Trophoblast cell (in vitro differentiated cells and primary cell): ENCODE measurements at regions not wholly inside any gene's neighbourhood (a gene's known extent, or its start where the extent isn't known, plus 50 kb on each side); places are given as distances from the start of the nearest gene placed in this dataset.

Experiments used
- DNase-seq, 2 donors: peaks; one replicate each; pipeline ENCODE4 v3.0.0-alpha.2; 2016
- H2AFZ ChIP-seq: 2 replicates; pipeline ENCODE4 v1.6.1; 2013; ENCODE audit warnings: low read length, moderate library complexity, mild to moderate bottlenecking; ENCODE audit not compliant: insufficient read depth, poor library complexity
- H2AK5ac ChIP-seq: 2 replicates; pipeline ENCODE4 v1.6.1; 2013; ENCODE audit warnings: mild to moderate bottlenecking, low read length
- H2BK120ac ChIP-seq: 2 replicates; pipeline ENCODE4 v1.6.1; 2013; ENCODE audit warnings: low read length, mild to moderate bottlenecking, moderate library complexity; ENCODE audit not compliant: insufficient read depth, poor library complexity
- H2BK12ac ChIP-seq: 2 replicates; pipeline ENCODE4 v1.6.1; 2013; ENCODE audit warnings: mild to moderate bottlenecking, low read length, moderate library complexity
- H2BK5ac ChIP-seq: 2 replicates; pipeline ENCODE4 v1.6.1; 2013; ENCODE audit warnings: low read length, low read depth, moderate library complexity, mild to moderate bottlenecking; ENCODE audit not compliant: poor library complexity
- H3K14ac ChIP-seq: 2 replicates; pipeline ENCODE4 v1.6.1; 2013; ENCODE audit warnings: mild to moderate bottlenecking, low read length
- H3K18ac ChIP-seq: 2 replicates; pipeline ENCODE4 v1.6.1; 2013; ENCODE audit warnings: mild to moderate bottlenecking, low read length
- H3K23ac ChIP-seq: 2 replicates; pipeline ENCODE4 v1.6.1; 2013; ENCODE audit warnings: low read length
- H3K27ac ChIP-seq: 2 replicates; pipeline ENCODE4 v1.5.1; 2013; ENCODE audit warnings: low read depth, mild to moderate bottlenecking, inconsistent platforms, low read length, moderate library complexity
- H3K27me3 ChIP-seq: 2 replicates; pipeline ENCODE4 v1.6.1; 2013; ENCODE audit warnings: inconsistent platforms, mild to moderate bottlenecking, low read length, moderate library complexity; ENCODE audit not compliant: insufficient read depth
- H3K36me3 ChIP-seq, 2 experiments: 1 replicate in 1 of 2; 2 replicates in 1 of 2; pipeline ENCODE4 v1.6.1; 2013; ENCODE audit warnings: low read length in 2 of 2, mild to moderate bottlenecking in 2 of 2, moderate library complexity in 1 of 2; ENCODE audit not compliant: insufficient read depth in 2 of 2, control insufficient read depth in 1 of 2
- H3K4ac ChIP-seq: 2 replicates; pipeline ENCODE4 v1.6.1; 2013; ENCODE audit warnings: low read depth, mild to moderate bottlenecking, low read length, moderate library complexity
- H3K4me1 ChIP-seq, 2 experiments: 1 replicate in 1 of 2; 2 replicates in 1 of 2; pipeline ENCODE4 v1.6.1; 2013; ENCODE audit warnings: low read length in 2 of 2, mild to moderate bottlenecking in 2 of 2, moderate library complexity in 1 of 2; ENCODE audit not compliant: insufficient read depth in 2 of 2, control insufficient read depth in 1 of 2
- H3K4me2 ChIP-seq: 2 replicates; pipeline ENCODE4 v1.6.1; 2013; ENCODE audit warnings: inconsistent platforms, mild to moderate bottlenecking, low read length, moderate library complexity
- H3K4me3 ChIP-seq: 2 replicates; pipeline ENCODE4 v1.5.1; 2013; ENCODE audit warnings: mild to moderate bottlenecking, low read depth, low read length, inconsistent platforms
- H3K79me1 ChIP-seq: one replicate; pipeline ENCODE4 v1.6.1; 2013; ENCODE audit warnings: low read length
- H3K79me2 ChIP-seq: 2 replicates; pipeline ENCODE4 v1.6.1; 2013; ENCODE audit warnings: low read length, mild to moderate bottlenecking; ENCODE audit not compliant: control insufficient read depth, insufficient read depth, poor library complexity
- H3K9ac ChIP-seq: 2 replicates; pipeline ENCODE4 v1.6.1; 2013; ENCODE audit warnings: mild to moderate bottlenecking, low read length
- H3K9me3 ChIP-seq: 2 replicates; pipeline ENCODE4 v1.6.1; 2013; ENCODE audit warnings: low read depth, mild to moderate bottlenecking, control low read depth, inconsistent platforms, low read length; ENCODE audit not compliant: insufficient read depth
- H4K12ac ChIP-seq: 2 replicates; pipeline ENCODE4 v1.6.1; 2013; ENCODE audit warnings: low read depth, mild to moderate bottlenecking, low read length, moderate library complexity
- H4K8ac ChIP-seq: 2 replicates; pipeline ENCODE4 v1.6.1; 2013; ENCODE audit warnings: low read depth, mild to moderate bottlenecking, low read length, moderate library complexity
- H4K91ac ChIP-seq: one replicate; pipeline ENCODE4 v1.6.1; 2013; ENCODE audit warnings: low read depth, mild to moderate bottlenecking, low read length, moderate library complexity
- WGBS: extraction: QIAGEN DNeasy Blood & Tissue Kit; methylation state at CpG from one replicate; pipeline ENCODE4 v1.1.7; 2013; ENCODE audit warnings: missing lambda C conversion rate; ENCODE audit not compliant: insufficient read length, insufficient coverage; ENCODE audit errors: extremely low coverage; 5-methylcytosine and 5-hydroxymethylcytosine counted together

DNA sequence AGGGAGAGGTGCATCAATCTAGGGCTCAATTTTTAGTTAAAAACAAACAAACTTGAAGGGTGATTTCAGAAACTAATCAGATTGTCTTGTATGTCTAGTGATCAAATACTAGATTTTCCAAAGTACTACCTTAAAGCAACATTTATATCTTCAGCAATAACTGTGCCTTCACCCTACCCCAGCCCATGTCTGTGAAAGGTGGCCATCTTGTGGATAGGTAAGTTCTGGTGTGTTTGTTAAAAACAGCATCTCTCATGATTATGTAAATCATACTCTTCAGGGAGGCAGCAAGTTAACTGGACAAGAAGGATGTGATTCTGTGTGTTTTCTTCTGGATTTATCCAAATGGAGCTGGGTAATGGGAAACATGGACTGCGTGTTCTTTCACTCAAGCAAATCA, 81.4 kb upstream of the ACSL1 start:
- Histone ChIP-seq H3K79me1 (no peaks in the 10 kb centered on the region), H4K12ac (no peak overlapping the region), H3K14ac (no peak overlapping the region), H3K18ac (no peak overlapping the region), H3K9me3 (peaks cover 2% of the 10 kb centered on the region), H3K4ac (no peak overlapping the region), H3K79me2 (no peaks in the 10 kb centered on the region), H3K27me3 (no peaks in the 10 kb centered on the region), H2AK5ac (no peak overlapping the region), H2BK120ac (no peak overlapping the region), H2BK5ac (no peak overlapping the region), H2BK12ac (no peak overlapping the region), H3K4me2 (no peak overlapping the region), H3K23ac (no peak overlapping the region), H4K91ac (no peak overlapping the region), H3K27ac (no peak overlapping the region), H3K4me1 (no peaks in the 10 kb centered on the region), H3K9ac (no peak overlapping the region), H2AFZ (no peak overlapping the region), H3K4me3 (no peak overlapping the region), H3K36me3 (no peaks in the 10 kb centered on the region), H4K8ac (no peak overlapping the region)
- no peak for DNase-seq
- no CpG with 5 or more reads among the region's 1 CpG for WGBS

DNA sequence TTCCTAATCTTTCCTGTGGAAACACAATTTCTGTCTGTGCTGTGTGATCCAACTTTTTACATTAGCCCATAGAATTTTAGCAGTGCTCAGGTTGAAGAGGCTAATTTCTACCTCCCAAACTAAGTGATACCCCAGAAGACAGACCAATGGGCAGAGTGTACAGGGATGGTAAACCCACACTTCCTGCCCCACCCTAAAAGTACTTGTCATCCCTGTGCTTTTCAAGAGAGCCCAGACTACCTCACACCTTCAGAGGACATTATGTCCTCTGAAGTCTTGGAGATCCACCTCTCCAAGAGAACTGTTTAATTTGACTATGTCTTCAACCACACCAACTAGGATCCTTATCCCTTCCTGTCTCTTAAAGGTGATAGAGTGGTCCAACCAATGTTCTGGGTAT, 82.0 kb upstream of the ACSL1 start:
- H3K9me3 ChIP-seq = peaks cover 5% of the 10 kb centered on the region
- no peak overlapping the region for H2BK12ac ChIP-seq
- H3K79me1 ChIP-seq = no peaks in the 10 kb centered on the region
- no peak overlapping the region for H2AK5ac ChIP-seq
- H3K4me2 ChIP-seq = no peak overlapping the region
- H2BK120ac ChIP-seq = no peak overlapping the region
- no peak overlapping the region for H3K27ac ChIP-seq
- H3K4me3 ChIP-seq = no peak overlapping the region
- no peak overlapping the region for H3K14ac ChIP-seq
- no peak for DNase-seq
- no peaks in the 10 kb centered on the region for H3K36me3 ChIP-seq
- no peak overlapping the region for H3K4ac ChIP-seq
- no peak overlapping the region for H2AFZ ChIP-seq
- H3K79me2 ChIP-seq = no peaks in the 10 kb centered on the region
- no peak overlapping the region for H4K8ac ChIP-seq
- no peak overlapping the region for H4K91ac ChIP-seq
- H3K27me3 ChIP-seq = no peaks in the 10 kb centered on the region
- no peaks in the 10 kb centered on the region for H3K4me1 ChIP-seq
- no peak overlapping the region for H3K9ac ChIP-seq
- no peak overlapping the region for H3K23ac ChIP-seq
- no peak overlapping the region for H3K18ac ChIP-seq
- no peak overlapping the region for H4K12ac ChIP-seq
- no peak overlapping the region for H2BK5ac ChIP-seq

DNA sequence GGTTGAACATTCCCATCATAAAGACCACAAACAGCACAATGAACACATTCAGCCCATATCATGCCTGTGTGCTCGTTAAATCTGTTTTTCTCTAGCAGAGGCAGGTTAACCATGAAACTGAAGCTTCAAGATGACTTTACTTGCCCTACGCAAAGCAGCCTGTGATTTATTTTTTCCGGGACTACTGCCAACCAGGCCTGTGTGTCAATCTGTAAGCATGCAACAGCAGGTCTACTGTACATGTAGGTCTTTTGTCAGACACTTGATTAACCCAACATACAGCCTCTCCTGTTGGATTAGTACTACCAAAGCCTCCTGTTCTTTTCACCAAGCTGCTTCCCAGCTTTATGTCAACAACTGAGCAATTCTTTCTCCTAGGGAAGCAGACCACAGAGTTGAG, 85.5 kb upstream of the ACSL1 start:
- Histone ChIP-seq H3K4ac (no peak overlapping the region), H3K4me1 (no peaks in the 10 kb centered on the region), H3K4me2 (no peak overlapping the region), H2BK5ac (no peak overlapping the region), H3K79me1 (no peaks in the 10 kb centered on the region), H4K12ac (no peak overlapping the region), H3K27ac (no peak overlapping the region), H4K91ac (no peak overlapping the region), H2AFZ (no peak overlapping the region), H2BK120ac (no peak overlapping the region), H3K14ac (no peak overlapping the region), H3K23ac (no peak overlapping the region), H3K18ac (no peak overlapping the region), H4K8ac (no peak overlapping the region), H3K79me2 (no peaks in the 10 kb centered on the region), H3K27me3 (no peaks in the 10 kb centered on the region), H3K4me3 (no peak overlapping the region), H3K9me3 (peaks cover 12% of the 10 kb centered on the region), H3K9ac (no peak overlapping the region), H3K36me3 (no peaks in the 10 kb centered on the region), H2AK5ac (no peak overlapping the region), H2BK12ac (no peak overlapping the region)
- DNase-seq = no peak
- no CpG with 5 or more reads among the region's 3 CpGs for WGBS

DNA sequence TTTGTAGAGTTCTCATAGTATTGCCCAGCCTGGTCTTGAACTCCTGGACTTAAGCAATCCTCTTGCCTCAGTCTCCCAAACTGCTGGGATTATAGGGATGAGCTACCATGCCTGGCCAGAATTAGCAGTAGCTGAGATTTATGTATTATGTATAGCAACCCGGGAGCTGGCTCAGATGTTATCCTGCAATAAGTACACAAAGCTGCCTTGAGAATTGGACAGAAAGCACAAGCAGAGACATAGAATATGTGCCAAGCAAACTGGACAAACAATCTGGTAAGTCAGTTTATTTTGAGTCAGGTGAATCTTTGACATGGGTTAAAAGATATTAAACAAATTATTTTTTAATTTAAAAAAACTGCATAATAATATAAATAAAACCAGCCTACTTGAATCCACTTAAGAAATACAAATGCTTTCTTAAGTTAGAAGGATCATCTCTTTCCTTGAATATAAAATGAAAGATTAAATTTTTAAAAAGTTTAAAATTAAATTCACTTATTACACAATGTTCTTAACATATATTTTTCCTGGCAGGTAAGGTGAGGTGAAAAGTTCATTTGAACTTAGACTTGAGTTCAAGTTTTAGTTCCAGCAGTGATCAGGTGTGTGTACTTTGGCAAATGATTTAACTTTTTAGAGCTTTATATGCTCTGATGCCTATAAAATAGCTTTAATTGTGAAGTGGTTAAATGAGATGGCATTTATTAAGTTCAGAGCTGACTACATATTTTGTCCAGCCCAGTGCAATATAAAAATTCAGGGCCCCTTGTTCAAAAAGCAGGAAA, 87.8 kb upstream of the ACSL1 start:
- no peak overlapping the region for H3K14ac ChIP-seq
- no peaks in the 10 kb centered on the region for H3K27me3 ChIP-seq
- peaks cover 12% of the 10 kb centered on the region for H3K9me3 ChIP-seq
- no peak overlapping the region for H4K12ac ChIP-seq
- H3K4me1 ChIP-seq = no peaks in the 10 kb centered on the region
- no peak overlapping the region for H3K18ac ChIP-seq
- no peak overlapping the region for H3K4me3 ChIP-seq
- no peak for DNase-seq
- H3K4me2 ChIP-seq = no peak overlapping the region
- H4K91ac ChIP-seq = no peak overlapping the region
- H3K79me1 ChIP-seq = no peaks in the 10 kb centered on the region
- no peak overlapping the region for H2BK12ac ChIP-seq
- H4K8ac ChIP-seq = no peak overlapping the region
- H2BK5ac ChIP-seq = no peak overlapping the region
- no peak overlapping the region for H2AK5ac ChIP-seq
- no peak overlapping the region for H3K9ac ChIP-seq
- H3K36me3 ChIP-seq = no peaks in the 10 kb centered on the region
- H3K79me2 ChIP-seq = no peaks in the 10 kb centered on the region
- H3K27ac ChIP-seq = no peak overlapping the region
- no peak overlapping the region for H2AFZ ChIP-seq
- no peak overlapping the region for H3K4ac ChIP-seq
- H2BK120ac ChIP-seq = no peak overlapping the region
- H3K23ac ChIP-seq = no peak overlapping the region
- WGBS = no CpG with 5 or more reads among the region's 1 CpG
